Kidney (tissue), 13 donors: ENCODE measurements at regions not wholly inside any gene's neighbourhood (a gene's known extent, or its start where the extent isn't known, plus 50 kb on each side); places are given as distances from the start of the nearest gene placed in this dataset.

Experiments
- DNase-seq, 5 donors: peaks; one replicate each; pipeline ENCODE4 v3.0.0-alpha.2; 2013 to 2020
- FAIRE-seq: peaks from 2 replicates; lab custom pipeline; 2012; peaks lifted over from hg19 to GRCh38; lab: Jason Lieb, UNC
- H3K27ac ChIP-seq, 2 donors: one replicate each; pipeline ENCODE4 v1.7.0; 2013; ENCODE audit warnings: low read depth in 2 of 2, low read length in 2 of 2, inconsistent platforms in 1 of 2
- H3K27me3 ChIP-seq: one replicate; pipeline ENCODE4 v1.7.1; 2013; ENCODE audit warnings: low read length, inconsistent platforms; ENCODE audit not compliant: control insufficient read depth, insufficient read depth
- H3K36me3 ChIP-seq, 3 donors: one replicate each; pipeline versions ENCODE4 v1.7.0 to v1.7.1; 2013; ENCODE audit warnings: low read length in 3 of 3, control low read depth in 1 of 3, inconsistent platforms in 1 of 3; ENCODE audit not compliant: insufficient read depth in 3 of 3, control insufficient read depth in 2 of 3
- H3K4me1 ChIP-seq, 3 donors: one replicate each; pipeline versions ENCODE4 v1.7.0 to v1.7.1; 2013; ENCODE audit warnings: low read length in 3 of 3, inconsistent platforms in 1 of 3, low read depth in 1 of 3; ENCODE audit not compliant: control insufficient read depth in 2 of 3, insufficient read depth in 2 of 3
- H3K4me3 ChIP-seq, 3 donors: one replicate each; pipeline versions ENCODE4 v1.7.0 to v1.8.1; 2013; ENCODE audit warnings: low read length in 3 of 3, control low read depth in 1 of 3, inconsistent platforms in 1 of 3
- H3K9ac ChIP-seq, 3 donors: one replicate each; pipeline versions ENCODE4 v1.7.0 to v1.7.1; 2013; ENCODE audit warnings: low read length in 3 of 3, control low read depth in 1 of 3, inconsistent platforms in 1 of 3
- H3K9me3 ChIP-seq, 3 donors: one replicate each; pipeline versions ENCODE4 v1.7.0 to v1.7.1; 2013; ENCODE audit warnings: low read length in 3 of 3, control low read depth in 1 of 3, inconsistent platforms in 1 of 3; ENCODE audit not compliant: control insufficient read depth in 2 of 3, insufficient read depth in 1 of 3
- CTCF ChIP-seq: IDR thresholded peaks from 3 replicates; pipeline ENCODE4 v1.5.1; 2012; ENCODE audit warnings: mild to moderate bottlenecking, moderate library complexity, borderline replicate concordance; ENCODE audit not compliant: insufficient read depth; ENCODE audit errors: extremely low read depth
- intact Hi-C: fragments of 100-400 bp; cut with DNase I; formaldehyde crosslinking; loops from one replicate; pipeline ENCODE4 v1.11.1; 2022
- donor health status: control.
- donor health status: control.
- donor health status: control.
- donor health status: control.
- donor health status: control.
- donor health status: DM: yes; HTN: yes; CAD: no.
- donor health status: Normal renal cell carcinoma (clear cell type).

GRCh38 chr15:69653306-69653705, 200.7 kb downstream of the RPLP1 start:
- H3K36me3 ChIP-seq: no peaks in the 10 kb centered on the region
- no peak overlapping the region for H3K27ac ChIP-seq
- H3K9ac ChIP-seq: no peak overlapping the region
- no peaks in the 10 kb centered on the region for H3K27me3 ChIP-seq
- FAIRE-seq (no peak), DNase-seq (no peak)
- no peak overlapping the region for H3K4me3 ChIP-seq
- intact Hi-C loops: no loop called here
- H3K9me3 ChIP-seq: no peaks in the 10 kb centered on the region
- no peak for TF ChIP-seq CTCF
- H3K4me1 ChIP-seq: peaks cover 0 to 3% (median 0%) of the 10 kb centered on the region in 3 donors

- intact Hi-C loops: no loop called here
- no peak for FAIRE-seq
Observed at GRCh38 chr15:69653846-69654245, 201.2 kb downstream of the RPLP1 start.

GRCh38 chr15:69656271-69657030, 203.8 kb downstream of the RPLP1 start:
- TF ChIP-seq CTCF: no peak
- H3K27ac ChIP-seq: no peak overlapping the region
- FAIRE-seq (no peak), DNase-seq (no peak)
- H3K9me3 ChIP-seq: no peaks in the 10 kb centered on the region
- H3K4me3 ChIP-seq: no peak overlapping the region
- H3K4me1 ChIP-seq: no peaks in the 10 kb centered on the region
- no peaks in the 10 kb centered on the region for H3K36me3 ChIP-seq
- no peak overlapping the region for H3K9ac ChIP-seq
- peaks cover 2% of the 10 kb centered on the region for H3K27me3 ChIP-seq
- intact Hi-C loops: no loop called here

More at GRCh38 chr15:69653846-69654245, 201.2 kb downstream of the RPLP1 start:
- H3K9me3 ChIP-seq: no peaks in the 10 kb centered on the region
- no peaks in the 10 kb centered on the region for H3K36me3 ChIP-seq
- H3K4me1 ChIP-seq: peaks cover 0 to 3% (median 0%) of the 10 kb centered on the region in 3 donors
- H3K4me3 ChIP-seq: no peak overlapping the region
- no peak for TF ChIP-seq CTCF
- no peaks in the 10 kb centered on the region for H3K27me3 ChIP-seq
- H3K27ac ChIP-seq: no peak overlapping the region
- H3K9ac ChIP-seq: no peak overlapping the region
- no peak for DNase-seq

- Histone ChIP-seq H3K9me3 (no peaks in the 10 kb centered on the region), H3K27me3 (peaks cover 2% of the 10 kb centered on the region), H3K36me3 (no peaks in the 10 kb centered on the region), H3K4me3 (no peak overlapping the region), H3K27ac (no peak overlapping the region), H3K9ac (no peak overlapping the region), H3K4me1 (no peaks in the 10 kb centered on the region)
- FAIRE-seq: no peak
- DNase-seq: no peak
- intact Hi-C loops: no loop called here
- TF ChIP-seq CTCF: no peak
Observed at GRCh38 chr15:69657626-69658025, 205.0 kb downstream of the RPLP1 start.
